Endothelial cell of umbilical vein (primary cell): ENCODE measurements at regions not wholly inside any gene's neighbourhood (a gene's known extent, or its start where the extent isn't known, plus 50 kb on each side); places are given as distances from the start of the nearest gene placed in this dataset.

Experiments
- BruUV-seq: library from RNA; stranded (reverse); fragments of 400-500 nt; replicated peaks from 2 replicates; lab custom pipeline; 2021; lab: Mats Ljungman, UMichigan
- CTCF ChIA-PET: fragments of 300-600, 350-600 bp; sonication (Branson Sonifier 250); formaldehyde crosslinking; loops from one replicate; lab custom pipeline; 2021; ENCODE audit warnings: antibody characterized with exemption, inconsistent platforms; lab: Charles Lee
- POLR2A ChIA-PET: fragments of 300-600, 350-600 bp; sonication (Branson Sonifier 250); formaldehyde crosslinking; loops from one replicate; lab custom pipeline; 2021; ENCODE audit warnings: antibody characterized with exemption, inconsistent platforms; lab: Charles Lee
- DNase-seq: peaks from one replicate; pipeline ENCODE4 v3.0.0-alpha.2; 2011; ENCODE audit warnings: low read depth, low spot score
- FAIRE-seq: peaks from 2 replicates; lab custom pipeline; 2011; peaks lifted over from hg19 to GRCh38; lab: Jason Lieb, UNC
- H2AFZ ChIP-seq: 2 replicates; pipeline ENCODE4 v1.6.0; 2012; ENCODE audit warnings: low read depth, low read length, control low read depth, inconsistent platforms
- H3K27ac ChIP-seq: 2 replicates; pipeline ENCODE4 v1.5.1; 2011; ENCODE audit warnings: low read depth, mild to moderate bottlenecking, control low read depth, low read length, moderate library complexity; ENCODE audit not compliant: insufficient read depth
- H3K27me3 ChIP-seq, 2 experiments: 2 replicates each; pipeline versions ENCODE4 v1.6.0 to v1.6.1; 2011; ENCODE audit warnings: low read length in 2 of 2, mixed read lengths in 1 of 2; ENCODE audit not compliant: control insufficient read depth in 2 of 2, insufficient read depth in 2 of 2
- H3K36me3 ChIP-seq, 2 experiments: 2 replicates in 1 of 2; 3 replicates in 1 of 2; pipeline ENCODE4 v1.5.1; 2011; ENCODE audit warnings: low read length in 2 of 2, mild to moderate bottlenecking in 1 of 2, moderate library complexity in 1 of 2; ENCODE audit not compliant: control insufficient read depth in 2 of 2, insufficient read depth in 2 of 2; ENCODE audit errors: extremely low read depth in 1 of 2
- H3K4me1 ChIP-seq: 3 replicates; pipeline ENCODE4 v1.5.1; 2011; ENCODE audit warnings: mild to moderate bottlenecking, low read length; ENCODE audit not compliant: control insufficient read depth, insufficient read depth; ENCODE audit errors: extremely low read depth
- H3K4me2 ChIP-seq: 2 replicates; pipeline ENCODE4 v1.6.1; 2011; ENCODE audit warnings: low read length, control low read depth, mixed read lengths; ENCODE audit not compliant: insufficient read depth
- H3K4me3 ChIP-seq, 3 experiments: fragments of 200-600 bp in 1 of 3; sonication (generic), shearing (Covaris generic) in 1 of 3; replicated peaks in 1 of 3; 2 replicates each; pipeline ENCODE4 v1.5.1; 2011 to 2016; ENCODE audit warnings: control low read depth in 3 of 3, low read length in 3 of 3, mild to moderate bottlenecking in 2 of 3, inconsistent platforms in 1 of 3, low read depth in 1 of 3, moderate library complexity in 1 of 3; ENCODE audit not compliant: insufficient read depth in 1 of 3
- H3K79me2 ChIP-seq: 2 replicates; pipeline ENCODE4 v1.6.0; 2012; ENCODE audit warnings: low read length, inconsistent platforms; ENCODE audit not compliant: control insufficient read depth, insufficient read depth
- H3K9ac ChIP-seq: replicated peaks from 2 replicates; pipeline ENCODE3; 2011; ENCODE audit warnings: low read length, control low read depth; ENCODE audit not compliant: insufficient read depth; ENCODE audit errors: extremely low read depth
- H3K9me1 ChIP-seq: replicated peaks from 3 replicates; pipeline ENCODE4 v1.6.0; 2011; ENCODE audit warnings: mild to moderate bottlenecking, low read length; ENCODE audit not compliant: control insufficient read depth, insufficient read depth; ENCODE audit errors: extremely low read depth
- H3K9me3 ChIP-seq: replicated peaks from 2 replicates; pipeline ENCODE4 v1.5.1; 2012; ENCODE audit warnings: low read length, inconsistent platforms; ENCODE audit not compliant: control insufficient read depth, insufficient read depth
- H4K20me1 ChIP-seq: replicated peaks from 2 replicates; pipeline ENCODE3; 2011; ENCODE audit warnings: mild to moderate bottlenecking, low read length; ENCODE audit not compliant: control insufficient read depth, insufficient read depth; ENCODE audit errors: extremely low read depth
- EZH2 ChIP-seq: IDR thresholded peaks from 2 replicates; pipeline ENCODE4 v1.6.1; 2012; ENCODE audit warnings: borderline replicate concordance, low read depth, mild to moderate bottlenecking, moderate library complexity, low read length, inconsistent platforms; ENCODE audit not compliant: severe bottlenecking
- FOS ChIP-seq: IDR thresholded peaks from 2 replicates; pipeline ENCODE4 v1.6.1; 2011; ENCODE audit warnings: mild to moderate bottlenecking, low read length, moderate library complexity, borderline replicate concordance; ENCODE audit not compliant: insufficient read depth
- GATA2 ChIP-seq: IDR thresholded peaks from 2 replicates; pipeline ENCODE4 v1.7.0; 2011; ENCODE audit warnings: low read depth, mild to moderate bottlenecking, moderate library complexity, mixed read lengths, low read length; ENCODE audit not compliant: insufficient read length, insufficient read depth
- JUN ChIP-seq: IDR thresholded peaks from 2 replicates; pipeline ENCODE4 v1.6.1; 2011; ENCODE audit warnings: borderline replicate concordance, low read depth; ENCODE audit not compliant: insufficient read length, insufficient read depth
- MAX ChIP-seq: IDR thresholded peaks from 2 replicates; pipeline ENCODE4 v1.6.1; 2011; ENCODE audit not compliant: insufficient read depth, insufficient read length
- MYC ChIP-seq: IDR thresholded peaks from one replicate; pipeline ENCODE4 v1.6.1; 2011; ENCODE audit warnings: mild to moderate bottlenecking, low read depth, low read length
- POLR2A ChIP-seq: IDR thresholded peaks from 2 replicates; pipeline ENCODE4 v1.6.1; 2012; ENCODE audit warnings: low read depth, mild to moderate bottlenecking, control low read depth, low read length
- POLR2AphosphoS5 ChIP-seq: IDR thresholded peaks from 2 replicates; pipeline ENCODE4 v1.6.1; 2012; ENCODE audit warnings: low read depth, mild to moderate bottlenecking, control low read depth, low read length, moderate library complexity; ENCODE audit not compliant: insufficient read depth
- dilution Hi-C: fragments of 300-500 bp; cut with MboI; formaldehyde crosslinking; loops from one replicate; pipeline ENCODE4 v1.15.0; 2019; ENCODE audit warnings: low sequenced_read_pairs; ENCODE audit not compliant: extremely low pct_ligation_motif_present
- intact Hi-C: fragments of 100-400 bp; cut with micrococcal nuclease; formaldehyde crosslinking; loops from one replicate; pipeline ENCODE4 v1.10.0; 2022
- TF ChIP-seq, protein P1 (sequence below), 2 donors: IDR thresholded peaks; 1 replicate in 1 of 2; 2 replicates in 1 of 2; pipeline ENCODE4 v1.5.1; 2011; ENCODE audit warnings: low read length in 2 of 2, mild to moderate bottlenecking in 2 of 2, moderate library complexity in 2 of 2, control low read depth in 1 of 2, inconsistent platforms in 1 of 2, low read depth in 1 of 2; ENCODE audit not compliant: insufficient read depth in 1 of 2; ENCODE audit errors: extremely low read depth in 1 of 2

- Histone ChIP-seq H3K27ac (no peak overlapping the region), H2AFZ (no peak overlapping the region), H4K20me1 (no peaks in the 10 kb centered on the region), H3K9me1 (no peaks in the 10 kb centered on the region), H3K4me2 (no peak overlapping the region), H3K36me3 (no peaks in the 10 kb centered on the region), H3K27me3 (no peaks in the 10 kb centered on the region), H3K9ac (no peak overlapping the region), H3K79me2 (no peaks in the 10 kb centered on the region), H3K4me1 (no peaks in the 10 kb centered on the region), H3K9me3 (no peaks in the 10 kb centered on the region), H3K4me3 (no peak overlapping the region)
- ChIA-PET POLR2A (no interaction called here), CTCF (interaction anchor here (1.1 to 1.3 kb wide), 2 partner anchors 16 to 323 kb away, joined by 3 to 5 read pairs; no protein-coding TSS in a partner anchor)
- no TSS peak for BruUV-seq
- dilution Hi-C loops: no loop called here
- no peak for FAIRE-seq
- TF ChIP-seq POLR2A: no peak
- TF ChIP-seq GATA2: no peak
- TF ChIP-seq, protein P1, sequence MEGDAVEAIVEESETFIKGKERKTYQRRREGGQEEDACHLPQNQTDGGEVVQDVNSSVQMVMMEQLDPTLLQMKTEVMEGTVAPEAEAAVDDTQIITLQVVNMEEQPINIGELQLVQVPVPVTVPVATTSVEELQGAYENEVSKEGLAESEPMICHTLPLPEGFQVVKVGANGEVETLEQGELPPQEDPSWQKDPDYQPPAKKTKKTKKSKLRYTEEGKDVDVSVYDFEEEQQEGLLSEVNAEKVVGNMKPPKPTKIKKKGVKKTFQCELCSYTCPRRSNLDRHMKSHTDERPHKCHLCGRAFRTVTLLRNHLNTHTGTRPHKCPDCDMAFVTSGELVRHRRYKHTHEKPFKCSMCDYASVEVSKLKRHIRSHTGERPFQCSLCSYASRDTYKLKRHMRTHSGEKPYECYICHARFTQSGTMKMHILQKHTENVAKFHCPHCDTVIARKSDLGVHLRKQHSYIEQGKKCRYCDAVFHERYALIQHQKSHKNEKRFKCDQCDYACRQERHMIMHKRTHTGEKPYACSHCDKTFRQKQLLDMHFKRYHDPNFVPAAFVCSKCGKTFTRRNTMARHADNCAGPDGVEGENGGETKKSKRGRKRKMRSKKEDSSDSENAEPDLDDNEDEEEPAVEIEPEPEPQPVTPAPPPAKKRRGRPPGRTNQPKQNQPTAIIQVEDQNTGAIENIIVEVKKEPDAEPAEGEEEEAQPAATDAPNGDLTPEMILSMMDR (IDR thresholded peaks at IDR 0.05; ENCODE audit: extremely low read depth in 1 of 2, insufficient read depth in 1 of 2, low read depth in 1 of 2, low read length in 2 of 2): no peak
- TF ChIP-seq MAX: no peak
- no peak for TF ChIP-seq FOS
- intact Hi-C loops: no loop called here
- no peak for DNase-seq
These were observed 375.7 kb downstream of the MMUT start for GRCh38 chr6:49087369-49087768.

DNA sequence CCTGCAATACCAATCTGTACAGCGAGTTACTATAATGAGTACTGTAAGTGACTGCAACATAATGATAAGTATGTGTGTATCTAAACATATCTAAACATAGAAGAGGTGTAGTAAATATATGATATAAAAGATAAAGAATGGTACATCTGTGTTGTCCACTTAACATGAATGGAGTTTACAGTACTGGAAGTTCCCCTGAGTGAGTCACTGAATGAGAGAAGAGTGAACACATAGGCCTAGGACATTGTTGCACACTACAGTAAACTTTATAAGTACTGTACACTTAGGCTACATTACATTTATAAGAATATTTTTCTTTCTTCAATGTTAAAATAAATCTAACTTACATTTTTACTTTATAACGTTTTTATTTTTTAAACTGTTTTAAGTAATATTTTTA, 380.4 kb downstream of the MMUT start:
- H3K9me1 ChIP-seq: no peaks in the 10 kb centered on the region
- BruUV-seq: no TSS peak
- CTCF ChIA-PET: no interaction called here
- no peak overlapping the region for H3K4me2 ChIP-seq
- H3K4me3 ChIP-seq: no peak overlapping the region
- no peaks in the 10 kb centered on the region for H3K9me3 ChIP-seq
- dilution Hi-C loops (no loop called here), intact Hi-C loops (no loop called here)
- no peaks in the 10 kb centered on the region for H3K27me3 ChIP-seq
- no peaks in the 10 kb centered on the region for H3K36me3 ChIP-seq
- POLR2A ChIA-PET: no interaction called here
- no peaks in the 10 kb centered on the region for H3K79me2 ChIP-seq
- FAIRE-seq: no peak
- no peak overlapping the region for H3K9ac ChIP-seq
- H2AFZ ChIP-seq: no peak overlapping the region
- H3K27ac ChIP-seq: no peak overlapping the region
- no peaks in the 10 kb centered on the region for H4K20me1 ChIP-seq
- DNase-seq: no peak
- no peaks in the 10 kb centered on the region for H3K4me1 ChIP-seq
- TF ChIP-seq POLR2A (no peak), JUN (no peak), EZH2 (no peak), FOS (no peak), POLR2AphosphoS5 (no peak), GATA2 (no peak), MYC (no peak), MAX (no peak)
- TF ChIP-seq, protein P1 (IDR thresholded peaks at IDR 0.05; ENCODE audit: extremely low read depth in 1 of 2, insufficient read depth in 1 of 2, low read depth in 1 of 2, low read length in 2 of 2): no peak
